ENCODE measurements at regions not wholly inside any gene's neighbourhood (a gene's known extent, or its start where the extent isn't known, plus 50 kb on each side); places are given as distances from the start of the nearest gene placed in this dataset.

DNA sequence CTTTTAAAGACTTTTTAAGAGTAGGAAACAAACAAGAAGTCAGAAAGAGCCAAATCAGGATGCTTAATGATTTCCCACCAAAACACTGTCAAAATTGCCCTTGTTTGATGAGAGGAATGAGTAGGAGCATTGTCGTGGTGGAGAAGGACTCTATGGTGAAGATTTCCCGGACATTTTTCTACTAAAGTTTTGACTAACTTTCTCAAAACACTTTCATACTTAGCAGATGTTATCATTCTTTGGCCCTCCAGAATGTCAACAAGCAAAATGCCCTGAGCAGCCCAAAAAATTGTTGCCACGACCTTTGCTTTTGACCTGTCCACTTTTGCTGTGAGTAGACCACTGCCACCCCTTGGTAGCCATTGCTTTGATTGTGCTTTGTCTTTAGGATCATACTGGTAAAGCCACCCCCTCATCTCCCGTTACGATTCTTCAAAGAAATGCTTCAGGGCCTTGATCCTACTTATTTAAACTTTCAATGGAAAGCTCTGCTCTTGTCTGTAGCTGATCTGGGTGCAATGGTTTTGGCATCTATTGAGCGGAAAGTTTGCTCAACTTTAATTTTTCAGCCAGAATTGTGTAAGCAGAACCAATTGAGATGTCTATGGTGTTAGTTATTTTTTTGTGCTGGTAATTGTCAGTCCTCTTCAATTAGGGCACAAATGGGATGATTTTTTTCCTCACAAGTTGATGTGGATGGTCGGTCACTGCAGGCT is 67.2 kb downstream of the ADM start:
- DNase-seq, result no peak
- no peak overlapping the region for H3K4me3 ChIP-seq
- no peak overlapping the region for H3K27ac ChIP-seq (replicated peaks)
- peaks cover 17% of the 10 kb centered on the region for H3K4me1 ChIP-seq
- no peaks in the 10 kb centered on the region for H3K36me3 ChIP-seq
- no peaks in the 10 kb centered on the region for H3K27me3 ChIP-seq (ENCODE audit: low read depth)
- no peaks in the 10 kb centered on the region for H3K9me3 ChIP-seq (replicated peaks)
- intact Hi-C loops (cut with micrococcal nuclease), result no loop called here
- TF ChIP-seq CTCF (IDR thresholded peaks at IDR 0.05; ENCODE audit: borderline replicate concordance), result no peak

- DNase-seq, result no peak
- Histone ChIP-seq H3K27ac (replicated peaks) (no peak overlapping the region), H3K36me3 (no peaks in the 10 kb centered on the region), H3K4me3 (no peak overlapping the region), H3K9me3 (replicated peaks) (no peaks in the 10 kb centered on the region), H3K4me1 (peaks cover 18% of the 10 kb centered on the region), H3K27me3 (ENCODE audit: low read depth) (no peaks in the 10 kb centered on the region)
- no peak for TF ChIP-seq CTCF (IDR thresholded peaks at IDR 0.05; ENCODE audit: borderline replicate concordance)
- intact Hi-C loops (cut with micrococcal nuclease), result no loop called here
These were observed 68.5 kb downstream of the ADM start for GRCh38 chr11:10373340-10373739.

DNA sequence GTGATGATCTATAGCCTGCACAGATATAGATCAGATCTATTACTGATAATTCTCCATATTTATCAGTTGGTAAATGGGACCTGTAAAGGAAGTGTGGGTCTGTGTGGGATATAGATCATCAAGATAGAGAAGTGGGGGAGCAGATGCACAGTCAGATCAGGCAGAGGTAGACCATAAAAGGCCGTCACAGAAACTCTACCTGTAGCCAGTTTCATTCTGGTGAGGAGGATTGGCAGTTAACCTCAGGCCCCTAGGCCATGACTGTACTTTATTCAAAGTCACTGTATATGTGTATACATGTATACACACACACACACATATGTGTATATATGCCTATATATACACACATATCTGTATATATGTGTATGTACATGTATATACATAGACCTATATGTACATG is 69.1 kb downstream of the ADM start:
- no peak overlapping the region for H3K27ac ChIP-seq (replicated peaks)
- DNase-seq, result no peak
- no peak for TF ChIP-seq CTCF (IDR thresholded peaks at IDR 0.05; ENCODE audit: borderline replicate concordance)
- H3K4me1 ChIP-seq, result peaks cover 18% of the 10 kb centered on the region
- H3K4me3 ChIP-seq, result no peak overlapping the region
- intact Hi-C loops (cut with micrococcal nuclease), result no loop called here
- no peaks in the 10 kb centered on the region for H3K9me3 ChIP-seq (replicated peaks)
- H3K36me3 ChIP-seq, result no peaks in the 10 kb centered on the region
- H3K27me3 ChIP-seq (ENCODE audit: low read depth), result no peaks in the 10 kb centered on the region

DNA sequence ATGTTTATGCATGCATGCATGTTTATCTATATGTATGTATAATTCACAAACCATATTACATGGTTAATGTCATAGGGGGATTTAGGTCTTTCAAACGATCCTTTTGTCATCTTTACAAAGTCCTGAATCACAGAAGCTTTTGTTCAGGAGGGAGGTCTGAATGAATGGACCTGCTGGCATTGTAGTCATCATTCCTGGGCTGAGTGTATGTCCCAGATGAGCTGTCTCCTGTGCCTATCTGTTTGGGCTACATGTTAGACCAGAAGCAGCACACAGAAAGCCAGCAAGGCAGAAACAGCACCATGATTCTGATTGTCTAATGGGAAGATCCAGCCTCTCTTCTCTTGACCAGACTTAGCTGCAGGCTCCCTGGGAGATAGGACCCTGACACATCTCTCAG is 69.5 kb downstream of the ADM start:
- Histone ChIP-seq H3K9me3 (replicated peaks) (no peaks in the 10 kb centered on the region), H3K27ac (replicated peaks) (no peak overlapping the region), H3K36me3 (no peaks in the 10 kb centered on the region), H3K4me1 (peaks cover 18% of the 10 kb centered on the region), H3K27me3 (ENCODE audit: low read depth) (no peaks in the 10 kb centered on the region), H3K4me3 (no peak overlapping the region)
- intact Hi-C loops (cut with micrococcal nuclease), result no loop called here
- no peak for TF ChIP-seq CTCF (IDR thresholded peaks at IDR 0.05; ENCODE audit: borderline replicate concordance)
- no peak for DNase-seq

GRCh38 chr11:10375280-10375971 is 70.6 kb downstream of the ADM start:
- no peak overlapping the region for H3K4me3 ChIP-seq
- H3K4me1 ChIP-seq, result peaks cover 18% of the 10 kb centered on the region
- intact Hi-C loops (cut with micrococcal nuclease), result no loop called here
- no peak for DNase-seq
- TF ChIP-seq CTCF (IDR thresholded peaks at IDR 0.05; ENCODE audit: borderline replicate concordance), result no peak
- no peaks in the 10 kb centered on the region for H3K27me3 ChIP-seq (ENCODE audit: low read depth)
- no peaks in the 10 kb centered on the region for H3K36me3 ChIP-seq
- no peaks in the 10 kb centered on the region for H3K9me3 ChIP-seq (replicated peaks)
- H3K27ac ChIP-seq (replicated peaks), result no peak overlapping the region

All from left ventricle myocardium inferior (tissue), 1 donor.